ENCODE measurements at regions not wholly inside any gene's neighbourhood (a gene's known extent, or its start where the extent isn't known, plus 50 kb on each side); places are given as distances from the start of the nearest gene placed in this dataset.

DNA sequence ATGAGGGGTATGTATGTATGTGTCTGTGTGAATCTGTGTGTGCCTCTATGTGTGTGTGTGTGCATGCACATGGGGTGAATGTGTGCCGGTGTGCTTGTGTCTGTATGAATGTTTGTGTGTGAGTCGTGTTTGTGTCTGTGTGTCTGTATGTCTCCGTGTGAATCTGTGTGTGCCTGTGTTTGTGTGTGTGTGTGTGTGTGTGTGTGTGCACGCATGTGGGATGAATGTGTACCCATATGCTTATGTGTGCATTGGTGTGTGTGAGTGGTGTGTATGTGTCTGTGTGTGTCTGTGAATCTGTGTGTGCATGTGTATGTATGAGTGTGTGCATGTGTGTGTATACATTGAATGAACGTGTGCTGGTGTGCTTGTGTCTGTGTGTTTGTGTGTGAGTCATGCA is 88.9 kb downstream of the MATN1 start:
- no peaks in the 10 kb centered on the region for H4K20me1 ChIP-seq (ENCODE audit: insufficient read depth)
- H3K9me3 ChIP-seq (ENCODE audit: low read length): no peaks in the 10 kb centered on the region
- H3K9ac ChIP-seq (ENCODE audit: low read length): no peak overlapping the region
- no peaks in the 10 kb centered on the region for H3K27me3 ChIP-seq (ENCODE audit: insufficient read depth, low read depth, low read length)
- no peak overlapping the region for H3K27ac ChIP-seq (ENCODE audit: low read length)
- H3K9me2 ChIP-seq (ENCODE audit: insufficient read depth, low read length): no peaks in the 10 kb centered on the region
- no peaks in the 10 kb centered on the region for H3K36me3 ChIP-seq (ENCODE audit: insufficient read depth, low read length)
- no peak overlapping the region for H3K4me3 ChIP-seq (ENCODE audit: low read length)
- H3K4me2 ChIP-seq (ENCODE audit: low read length): no peak overlapping the region
- TF ChIP-seq EP300 (conservative IDR thresholded peaks at IDR 0.05; ENCODE audit: poor library complexity, severe bottlenecking): no peak
- TF ChIP-seq TAF1 (IDR thresholded peaks at IDR 0.05; ENCODE audit: low read depth): no peak
- H3F3A ChIP-seq (ENCODE audit: insufficient read depth, low read length, poor library complexity, severe bottlenecking): no peaks in the 10 kb centered on the region
- no peak overlapping the region for H2AFZ ChIP-seq (ENCODE audit: low read depth, low read length)
- H3K79me2 ChIP-seq (replicated peaks; ENCODE audit: insufficient read depth, low read length): no peaks in the 10 kb centered on the region

DNA sequence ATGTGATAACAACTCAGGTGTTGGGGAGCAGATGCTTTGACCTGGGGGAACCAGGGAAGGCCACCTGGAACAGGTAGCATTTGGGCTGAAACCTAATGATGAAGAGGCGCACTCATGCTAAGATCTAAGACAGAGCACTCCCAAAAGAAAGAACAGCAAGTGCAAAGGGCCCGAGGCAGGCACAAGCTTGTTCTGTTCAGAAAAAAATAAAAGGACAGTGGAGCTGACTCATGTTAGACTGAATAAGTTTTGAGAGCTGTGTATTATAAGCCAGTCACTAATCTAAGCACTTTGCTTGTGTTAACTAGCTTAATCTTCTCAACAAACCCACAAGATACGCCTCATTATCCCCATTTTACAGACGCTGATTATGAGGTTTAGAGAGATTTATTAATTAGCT is 90.1 kb downstream of the MATN1 start:
- Histone ChIP-seq H3K9ac (ENCODE audit: low read length) (no peak overlapping the region), H4K20me1 (ENCODE audit: insufficient read depth) (no peaks in the 10 kb centered on the region), H3K9me2 (ENCODE audit: insufficient read depth, low read length) (no peaks in the 10 kb centered on the region), H3K36me3 (ENCODE audit: insufficient read depth, low read length) (no peaks in the 10 kb centered on the region), H2AFZ (ENCODE audit: low read depth, low read length) (no peak overlapping the region), H3K9me3 (ENCODE audit: low read length) (no peaks in the 10 kb centered on the region), H3K79me2 (replicated peaks; ENCODE audit: insufficient read depth, low read length) (no peaks in the 10 kb centered on the region), H3F3A (ENCODE audit: insufficient read depth, low read length, poor library complexity, severe bottlenecking) (no peaks in the 10 kb centered on the region), H3K27me3 (ENCODE audit: insufficient read depth, low read depth, low read length) (no peaks in the 10 kb centered on the region), H3K27ac (ENCODE audit: low read length) (no peak overlapping the region), H3K4me2 (ENCODE audit: low read length) (no peak overlapping the region), H3K4me3 (ENCODE audit: low read length) (no peak overlapping the region)
- TF ChIP-seq TAF1 (IDR thresholded peaks at IDR 0.05; ENCODE audit: low read depth) (no peak), EP300 (conservative IDR thresholded peaks at IDR 0.05; ENCODE audit: poor library complexity, severe bottlenecking) (no peak), SMC3 (conservative IDR thresholded peaks at IDR 0.05; ENCODE audit: poor library complexity) (no peak)

DNA sequence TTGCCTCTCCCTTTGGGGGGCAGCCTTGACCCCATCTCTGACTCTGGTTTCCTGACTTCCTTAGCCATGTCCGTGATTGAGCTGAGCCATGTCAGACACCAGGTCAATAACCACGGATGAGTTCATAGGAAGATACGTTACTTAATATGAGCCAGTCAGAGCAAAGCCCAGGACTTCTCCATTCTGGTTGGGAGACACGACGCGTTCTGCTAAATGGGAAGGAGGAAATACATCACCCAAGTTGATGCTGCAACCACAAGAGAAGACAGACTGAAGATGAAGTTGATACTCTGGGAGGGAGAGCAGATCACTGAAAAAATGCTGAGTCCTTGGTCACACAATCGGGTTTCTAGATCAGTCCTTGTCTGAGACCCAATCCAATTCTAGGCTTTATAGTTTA is 90.9 kb downstream of the MATN1 start:
- TF ChIP-seq EP300 (conservative IDR thresholded peaks at IDR 0.05; ENCODE audit: poor library complexity, severe bottlenecking) (no peak), TAF1 (IDR thresholded peaks at IDR 0.05; ENCODE audit: low read depth) (no peak), EZH2 (IDR thresholded peaks at IDR 0.05; ENCODE audit: borderline replicate concordance, insufficient read depth, low read length, poor library complexity, severe bottlenecking) (no peak), POLR2AphosphoS5 (IDR thresholded peaks at IDR 0.05) (no peak), SMC3 (conservative IDR thresholded peaks at IDR 0.05; ENCODE audit: poor library complexity) (no peak), RAD21 (conservative IDR thresholded peaks at IDR 0.05) (no peak), MXI1 (conservative IDR thresholded peaks at IDR 0.05; ENCODE audit: poor library complexity, severe bottlenecking) (no peak)
- TF ChIP-seq, protein P1, sequence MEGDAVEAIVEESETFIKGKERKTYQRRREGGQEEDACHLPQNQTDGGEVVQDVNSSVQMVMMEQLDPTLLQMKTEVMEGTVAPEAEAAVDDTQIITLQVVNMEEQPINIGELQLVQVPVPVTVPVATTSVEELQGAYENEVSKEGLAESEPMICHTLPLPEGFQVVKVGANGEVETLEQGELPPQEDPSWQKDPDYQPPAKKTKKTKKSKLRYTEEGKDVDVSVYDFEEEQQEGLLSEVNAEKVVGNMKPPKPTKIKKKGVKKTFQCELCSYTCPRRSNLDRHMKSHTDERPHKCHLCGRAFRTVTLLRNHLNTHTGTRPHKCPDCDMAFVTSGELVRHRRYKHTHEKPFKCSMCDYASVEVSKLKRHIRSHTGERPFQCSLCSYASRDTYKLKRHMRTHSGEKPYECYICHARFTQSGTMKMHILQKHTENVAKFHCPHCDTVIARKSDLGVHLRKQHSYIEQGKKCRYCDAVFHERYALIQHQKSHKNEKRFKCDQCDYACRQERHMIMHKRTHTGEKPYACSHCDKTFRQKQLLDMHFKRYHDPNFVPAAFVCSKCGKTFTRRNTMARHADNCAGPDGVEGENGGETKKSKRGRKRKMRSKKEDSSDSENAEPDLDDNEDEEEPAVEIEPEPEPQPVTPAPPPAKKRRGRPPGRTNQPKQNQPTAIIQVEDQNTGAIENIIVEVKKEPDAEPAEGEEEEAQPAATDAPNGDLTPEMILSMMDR (IDR thresholded peaks at IDR 0.05; ENCODE audit: poor library complexity, severe bottlenecking): no peak
- TF ChIP-seq, protein P2, sequence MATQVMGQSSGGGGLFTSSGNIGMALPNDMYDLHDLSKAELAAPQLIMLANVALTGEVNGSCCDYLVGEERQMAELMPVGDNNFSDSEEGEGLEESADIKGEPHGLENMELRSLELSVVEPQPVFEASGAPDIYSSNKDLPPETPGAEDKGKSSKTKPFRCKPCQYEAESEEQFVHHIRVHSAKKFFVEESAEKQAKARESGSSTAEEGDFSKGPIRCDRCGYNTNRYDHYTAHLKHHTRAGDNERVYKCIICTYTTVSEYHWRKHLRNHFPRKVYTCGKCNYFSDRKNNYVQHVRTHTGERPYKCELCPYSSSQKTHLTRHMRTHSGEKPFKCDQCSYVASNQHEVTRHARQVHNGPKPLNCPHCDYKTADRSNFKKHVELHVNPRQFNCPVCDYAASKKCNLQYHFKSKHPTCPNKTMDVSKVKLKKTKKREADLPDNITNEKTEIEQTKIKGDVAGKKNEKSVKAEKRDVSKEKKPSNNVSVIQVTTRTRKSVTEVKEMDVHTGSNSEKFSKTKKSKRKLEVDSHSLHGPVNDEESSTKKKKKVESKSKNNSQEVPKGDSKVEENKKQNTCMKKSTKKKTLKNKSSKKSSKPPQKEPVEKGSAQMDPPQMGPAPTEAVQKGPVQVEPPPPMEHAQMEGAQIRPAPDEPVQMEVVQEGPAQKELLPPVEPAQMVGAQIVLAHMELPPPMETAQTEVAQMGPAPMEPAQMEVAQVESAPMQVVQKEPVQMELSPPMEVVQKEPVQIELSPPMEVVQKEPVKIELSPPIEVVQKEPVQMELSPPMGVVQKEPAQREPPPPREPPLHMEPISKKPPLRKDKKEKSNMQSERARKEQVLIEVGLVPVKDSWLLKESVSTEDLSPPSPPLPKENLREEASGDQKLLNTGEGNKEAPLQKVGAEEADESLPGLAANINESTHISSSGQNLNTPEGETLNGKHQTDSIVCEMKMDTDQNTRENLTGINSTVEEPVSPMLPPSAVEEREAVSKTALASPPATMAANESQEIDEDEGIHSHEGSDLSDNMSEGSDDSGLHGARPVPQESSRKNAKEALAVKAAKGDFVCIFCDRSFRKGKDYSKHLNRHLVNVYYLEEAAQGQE (IDR thresholded peaks at IDR 0.05; ENCODE audit: borderline replicate concordance): no peak

More for the DNA sequence above, 90.9 kb downstream of the MATN1 start:
- no peaks in the 10 kb centered on the region for H4K20me1 ChIP-seq (ENCODE audit: insufficient read depth)
- H3K27ac ChIP-seq (ENCODE audit: low read length): no peak overlapping the region
- no peaks in the 10 kb centered on the region for H3K79me2 ChIP-seq (replicated peaks; ENCODE audit: insufficient read depth, low read length)
- no peak overlapping the region for H2AFZ ChIP-seq (ENCODE audit: low read depth, low read length)
- H3K9me2 ChIP-seq (ENCODE audit: insufficient read depth, low read length): no peaks in the 10 kb centered on the region
- H3K27me3 ChIP-seq (ENCODE audit: insufficient read depth, low read depth, low read length): no peaks in the 10 kb centered on the region
- no peaks in the 10 kb centered on the region for H3K9me3 ChIP-seq (ENCODE audit: low read length)
- no peaks in the 10 kb centered on the region for H3F3A ChIP-seq (ENCODE audit: insufficient read depth, low read length, poor library complexity, severe bottlenecking)
- no peak overlapping the region for H3K4me3 ChIP-seq (ENCODE audit: low read length)
- H3K9ac ChIP-seq (ENCODE audit: low read length): no peak overlapping the region
- H3K4me2 ChIP-seq (ENCODE audit: low read length): no peak overlapping the region
- no peaks in the 10 kb centered on the region for H3K36me3 ChIP-seq (ENCODE audit: insufficient read depth, low read length)

All from neural cell (in vitro differentiated cells).